Thyroid gland (tissue), 4 donors: ENCODE measurements at regions not wholly inside any gene's neighbourhood (a gene's known extent, or its start where the extent isn't known, plus 50 kb on each side); places are given as distances from the start of the nearest gene placed in this dataset.

Source experiments
- DNase-seq, 2 donors: peaks; one replicate each; pipeline ENCODE4 v3.0.0-alpha.2; 2019
- H3K27ac ChIP-seq, 3 donors: fragments of 200-600 bp; sonication (generic); 1 replicate in 2 of 3; 2 replicates in 1 of 3; pipeline ENCODE4 v1.5.1; 2016 to 2019; ENCODE audit warnings: mild to moderate bottlenecking in 1 of 3, moderate library complexity in 1 of 3
- H3K27me3 ChIP-seq: fragments of 200-600 bp; sonication (generic); one replicate; pipeline ENCODE4 v1.5.1; 2019
- H3K36me3 ChIP-seq, 2 donors: fragments of 200-600 bp; sonication (generic); one replicate each; pipeline ENCODE4 v1.5.1; 2016 to 2019
- H3K4me1 ChIP-seq, 2 donors: fragments of 200-600 bp; sonication (generic); one replicate each; pipeline ENCODE4 v1.5.1; 2017 to 2019
- H3K4me3 ChIP-seq, 3 donors: fragments of 200-600 bp; sonication (generic); replicated peaks in 1 of 3; 1 replicate in 2 of 3; 2 replicates in 1 of 3; pipeline ENCODE4 v1.5.1; 2016; ENCODE audit warnings: mild to moderate bottlenecking in 1 of 3
- H3K9me3 ChIP-seq: fragments of 200-600 bp; sonication (generic); one replicate; pipeline ENCODE4 v1.5.1; 2017
- CTCF ChIP-seq, 6 experiments: fragments of 200-600 bp in 3 of 6; fragments of 450-650 bp in 3 of 6; sonication (generic) in 3 of 6; IDR thresholded peaks; one replicate each; pipeline ENCODE4 v1.5.1; 2016 to 2019; ENCODE audit warnings: antibody characterized with exemption in 6 of 6, mild to moderate bottlenecking in 2 of 6, inconsistent platforms in 1 of 6, moderate library complexity in 1 of 6
- POLR2A ChIP-seq, 2 donors: fragments of 450-650 bp; IDR thresholded peaks; one replicate each; pipeline ENCODE4 v1.6.1; 2017; ENCODE audit warnings: antibody characterized with exemption in 2 of 2, mild to moderate bottlenecking in 2 of 2, moderate library complexity in 1 of 2
- WGBS, 2 donors: methylation state at CpG; one replicate each; pipeline ENCODE4 v1.1.5; 2017; 5-methylcytosine and 5-hydroxymethylcytosine counted together
- intact Hi-C: fragments of 100-400 bp; cut with DNase I; formaldehyde crosslinking; loops from one replicate; pipeline ENCODE4 v1.15.1; 2023

GRCh38 chr3:148095962-148096361 lies 601.7 kb upstream of the AGTR1 start:
- Histone ChIP-seq H3K4me1 (no peaks in the 10 kb centered on the region), H3K27ac (no peak overlapping the region), H3K4me3 (no peak overlapping the region), H3K9me3 (no peaks in the 10 kb centered on the region), H3K27me3 (no peaks in the 10 kb centered on the region), H3K36me3 (no peaks in the 10 kb centered on the region)
- TF ChIP-seq CTCF (IDR thresholded peaks at IDR 0.05) (no peak), POLR2A (IDR thresholded peaks at IDR 0.05) (no peak)
- WGBS, 2 donors: 64 to 75% methylated on average over 5 of the region's 5 CpGs
- intact Hi-C loops: no loop called here
- DNase-seq: no peak

DNA sequence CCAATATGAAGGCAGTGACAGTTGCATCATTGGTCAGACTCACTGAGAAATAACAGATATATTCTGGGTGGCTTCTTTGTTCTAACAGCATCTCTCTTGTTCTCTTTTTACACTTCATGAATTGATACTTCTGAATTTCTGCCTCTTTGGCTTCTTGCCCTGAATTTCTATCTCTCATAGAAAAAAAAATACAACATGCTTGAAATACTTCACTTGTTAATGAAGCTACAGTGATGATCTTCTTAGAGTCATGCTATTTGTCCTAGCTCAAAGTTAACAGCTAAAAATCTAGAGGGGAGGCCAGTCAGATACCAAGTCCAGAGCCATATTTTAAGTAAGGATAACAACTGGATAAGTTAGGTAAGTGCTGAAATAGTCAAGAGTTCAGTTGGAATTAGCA lies 597.2 kb upstream of the AGTR1 start:
- TF ChIP-seq CTCF (IDR thresholded peaks at IDR 0.05) (no peak), POLR2A (IDR thresholded peaks at IDR 0.05) (no peak)
- H3K4me1 ChIP-seq: no peaks in the 10 kb centered on the region

DNA sequence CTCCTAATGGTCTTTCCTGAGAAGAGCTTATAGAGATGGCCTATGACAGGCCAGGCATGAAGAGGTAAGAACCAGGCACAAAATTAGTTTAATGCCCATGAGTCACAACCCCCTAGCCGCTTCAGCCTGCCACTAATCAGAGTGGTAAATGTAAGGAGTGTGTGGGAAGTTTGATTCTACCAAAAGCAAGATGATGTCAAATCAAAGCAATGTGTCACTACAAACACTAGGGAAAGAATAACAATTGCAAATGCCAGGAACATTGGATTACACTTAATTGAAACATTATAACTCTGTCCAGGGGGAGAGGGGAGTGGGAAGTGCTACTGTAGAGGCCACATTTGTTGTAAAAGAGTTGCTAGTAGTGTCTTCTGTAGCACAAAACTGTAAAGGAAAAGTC lies 596.6 kb upstream of the AGTR1 start:
- intact Hi-C loops: no loop called here
- H3K4me1 ChIP-seq: no peaks in the 10 kb centered on the region
- TF ChIP-seq POLR2A (IDR thresholded peaks at IDR 0.05): no peak
- no peak for TF ChIP-seq CTCF (IDR thresholded peaks at IDR 0.05)
- no peak overlapping the region for H3K4me3 ChIP-seq
- no peaks in the 10 kb centered on the region for H3K27me3 ChIP-seq
- H3K9me3 ChIP-seq: no peaks in the 10 kb centered on the region
- no peaks in the 10 kb centered on the region for H3K36me3 ChIP-seq
- DNase-seq: no peak
- WGBS, 2 donors: 68 to 80% methylated on average over 1 of the region's 1 CpG
- H3K27ac ChIP-seq: no peak overlapping the region

More for the DNA sequence above, 597.2 kb upstream of the AGTR1 start:
- no peaks in the 10 kb centered on the region for H3K9me3 ChIP-seq
- H3K36me3 ChIP-seq: no peaks in the 10 kb centered on the region
- no peaks in the 10 kb centered on the region for H3K27me3 ChIP-seq
- intact Hi-C loops: no loop called here
- H3K27ac ChIP-seq: no peak overlapping the region
- DNase-seq: no peak
- no peak overlapping the region for H3K4me3 ChIP-seq

GRCh38 chr3:148102156-148102555 lies 595.5 kb upstream of the AGTR1 start:
- TF ChIP-seq CTCF (IDR thresholded peaks at IDR 0.05) (no peak), POLR2A (IDR thresholded peaks at IDR 0.05) (no peak)
- H3K4me1 ChIP-seq: no peaks in the 10 kb centered on the region
- H3K9me3 ChIP-seq: no peaks in the 10 kb centered on the region
- WGBS, 2 donors: 98 to 100% methylated on average over 1 of the region's 1 CpG
- no peak overlapping the region for H3K27ac ChIP-seq
- H3K36me3 ChIP-seq: no peaks in the 10 kb centered on the region
- no peak for DNase-seq
- H3K27me3 ChIP-seq: no peaks in the 10 kb centered on the region
- H3K4me3 ChIP-seq: no peak overlapping the region
- intact Hi-C loops: no loop called here

DNA sequence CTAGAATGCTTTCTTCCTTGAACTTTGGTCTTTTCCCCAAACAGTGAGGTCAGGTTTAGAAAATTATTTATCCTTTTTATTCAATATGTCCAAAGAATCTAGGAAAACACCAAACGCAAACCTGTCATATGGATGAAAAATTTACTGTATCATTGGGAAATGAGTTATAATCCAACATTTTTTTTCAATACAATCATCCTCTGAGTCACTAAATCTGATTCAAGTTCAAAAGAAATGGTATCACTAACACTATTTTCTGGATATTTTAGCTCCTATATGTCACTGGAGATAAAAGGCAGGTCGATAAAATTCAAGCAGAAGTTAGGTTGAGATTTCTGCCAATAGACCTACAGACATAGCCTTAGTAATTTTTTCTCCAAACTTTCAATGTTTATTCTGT lies 591.6 kb upstream of the AGTR1 start:
- DNase-seq: no peak
- 80 to 88% methylated on average over 2 of the region's 2 CpGs for WGBS, 2 donors
- TF ChIP-seq POLR2A (IDR thresholded peaks at IDR 0.05) (no peak), CTCF (IDR thresholded peaks at IDR 0.05) (no peak)

More for the DNA sequence above, 591.6 kb upstream of the AGTR1 start:
- Histone ChIP-seq H3K9me3 (no peaks in the 10 kb centered on the region), H3K4me3 (no peak overlapping the region), H3K36me3 (no peaks in the 10 kb centered on the region), H3K4me1 (no peaks in the 10 kb centered on the region), H3K27me3 (no peaks in the 10 kb centered on the region), H3K27ac (no peak overlapping the region)
- intact Hi-C loops: no loop called here
